NCI-H1694 treated with DMSO at 0.1 percent for 48 hours (cell line): ENCODE measurements at regions not wholly inside any gene's neighbourhood (a gene's known extent, or its start where the extent isn't known, plus 50 kb on each side); places are given as distances from the start of the nearest gene placed in this dataset.

Source experiments
- DNase-seq: peaks from one replicate; lab custom pipeline; 2025; lab: John Stamatoyannopoulos, UW

DNA sequence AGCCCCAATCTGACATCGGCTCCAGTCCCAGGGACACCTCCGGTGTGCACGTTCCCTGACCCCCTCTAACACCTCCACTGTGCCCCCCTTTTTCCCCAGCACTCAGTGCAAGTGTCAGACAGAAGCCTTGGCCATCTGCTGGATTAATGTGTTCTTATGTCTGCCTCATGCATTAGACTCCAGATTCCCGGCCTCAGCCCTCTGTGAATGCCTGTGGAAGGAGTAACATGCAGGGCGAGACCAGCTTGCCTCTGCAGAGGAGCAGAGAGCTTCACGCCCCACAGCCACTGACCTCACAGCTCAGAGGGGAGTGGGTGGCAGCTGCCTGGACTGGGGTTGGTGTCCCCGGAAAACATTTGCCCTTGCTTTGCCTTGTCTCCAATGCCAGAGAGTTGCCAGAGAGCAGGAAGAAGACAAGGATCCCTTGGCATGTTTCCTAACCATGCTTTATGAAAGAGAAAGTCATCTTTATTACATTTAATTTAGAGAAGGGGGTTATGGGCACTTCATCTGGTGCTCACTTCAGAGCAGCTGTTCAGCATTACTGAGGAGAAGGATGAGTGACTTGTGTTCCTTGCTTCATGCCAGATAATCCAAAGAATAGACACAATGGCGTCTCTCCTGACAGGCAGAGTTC is 91.6 kb upstream of the CXCL12 start:
- DNase-seq = no peak

GRCh38 chr10:44477046-44477425 is 92.1 kb upstream of the CXCL12 start:
- DNase-seq = no peak

DNA sequence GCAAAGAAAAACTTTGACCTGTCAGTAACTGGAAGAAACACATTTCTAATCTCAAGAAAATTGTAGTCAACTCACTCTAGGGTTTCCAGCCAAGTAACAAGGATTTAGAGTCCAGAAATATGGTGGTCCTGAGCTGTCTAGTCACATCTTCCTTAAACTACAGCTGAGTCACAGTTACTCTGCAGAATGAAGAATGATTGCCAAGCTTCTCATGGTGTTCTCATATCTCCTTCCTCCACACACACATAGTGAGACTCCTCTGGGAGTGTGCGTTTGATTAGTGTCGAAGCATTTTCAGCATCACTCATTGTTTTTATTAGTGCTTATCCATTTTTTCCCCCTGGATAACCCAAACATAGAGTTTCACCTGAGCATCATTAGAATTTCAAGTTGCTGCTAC is 93.1 kb upstream of the CXCL12 start:
- DNase-seq = no peak

- DNase-seq = no peak
Measured at GRCh38 chr10:44478876-44479705, 94.2 kb upstream of the CXCL12 start.

DNA sequence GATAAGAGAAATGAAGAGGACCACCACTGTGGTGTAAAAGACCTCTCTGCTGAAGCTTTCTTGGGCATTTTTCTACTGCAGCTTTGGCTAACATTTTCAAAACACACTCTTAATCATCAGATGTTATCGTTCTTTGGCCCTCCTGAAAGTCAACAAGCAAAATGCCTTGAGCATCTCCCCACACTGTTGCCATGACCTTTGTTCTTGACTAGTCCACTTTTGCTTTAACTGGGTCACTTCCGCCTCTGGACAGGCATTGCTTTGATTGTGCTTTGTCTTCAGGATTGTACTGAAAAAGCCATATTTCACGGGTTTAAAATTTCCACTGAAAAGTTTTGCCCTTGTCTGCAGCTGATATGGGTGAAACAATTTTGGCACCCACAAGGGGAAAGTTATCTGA is 107.8 kb upstream of the CXCL12 start:
- DNase-seq = no peak

DNA sequence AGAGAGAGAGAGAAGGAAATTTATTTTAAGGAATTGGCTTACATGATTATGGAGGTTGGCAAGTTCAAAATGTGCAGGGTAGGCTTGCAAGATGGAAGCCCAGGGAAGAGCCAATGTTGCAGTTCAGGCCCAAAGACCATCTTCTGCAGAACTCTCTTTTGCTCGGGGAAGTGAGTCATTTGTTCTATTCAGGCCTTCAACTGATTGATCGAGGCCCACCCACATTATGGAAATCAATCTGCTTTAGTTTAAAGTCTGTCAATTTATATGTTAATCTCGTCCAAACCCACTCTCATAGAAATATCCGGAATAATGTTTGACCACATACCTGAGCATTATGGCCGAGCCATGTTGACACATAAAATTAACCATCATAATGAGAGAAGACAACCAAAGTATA is 113.3 kb upstream of the CXCL12 start:
- DNase-seq = no peak

DNA sequence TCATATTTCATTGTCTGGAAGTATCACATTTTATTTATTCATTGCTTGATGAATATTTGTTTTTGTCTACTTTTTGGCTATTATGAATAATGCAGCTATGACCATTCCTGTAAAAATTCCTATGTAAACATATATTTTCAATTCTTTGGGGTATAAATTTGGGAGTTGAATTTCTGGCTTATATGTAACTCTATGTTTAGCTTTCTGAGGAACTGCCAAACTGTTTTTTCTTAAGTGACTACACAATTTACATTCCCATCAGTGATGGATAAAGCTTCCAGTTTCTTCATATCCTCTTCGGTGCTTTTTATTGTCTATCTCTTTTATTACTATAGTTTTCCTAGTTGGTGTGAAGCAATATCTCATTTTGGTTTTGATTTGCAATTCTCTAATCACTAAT is 115.6 kb upstream of the CXCL12 start:
- no peak for DNase-seq

GRCh38 chr10:44506386-44506785 is 121.5 kb upstream of the CXCL12 start:
- DNase-seq = no peak

GRCh38 chr10:44510379-44511115 is 125.7 kb upstream of the CXCL12 start:
- DNase-seq = no peak

GRCh38 chr10:44511166-44511565 is 126.3 kb upstream of the CXCL12 start:
- no peak for DNase-seq

DNA sequence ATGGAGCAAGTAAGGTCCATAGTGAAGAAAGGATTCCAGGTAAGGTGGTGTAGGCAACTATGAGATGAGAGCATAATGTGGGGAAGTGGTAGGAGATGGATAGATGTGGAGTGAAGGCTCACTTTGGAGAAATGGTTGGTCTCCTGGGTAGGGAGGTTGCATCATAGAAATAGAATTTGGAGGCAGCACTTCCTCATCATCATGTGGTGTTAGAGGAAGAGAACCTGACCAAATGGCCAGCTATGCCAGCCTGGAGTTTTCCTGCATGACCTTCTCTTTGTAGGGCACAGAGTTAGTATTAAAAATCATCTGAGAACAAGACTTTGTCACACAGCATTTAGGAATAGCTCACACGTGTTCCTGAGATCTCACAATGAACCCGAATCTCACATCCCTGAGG is 126.7 kb upstream of the CXCL12 start:
- no peak for DNase-seq

DNA sequence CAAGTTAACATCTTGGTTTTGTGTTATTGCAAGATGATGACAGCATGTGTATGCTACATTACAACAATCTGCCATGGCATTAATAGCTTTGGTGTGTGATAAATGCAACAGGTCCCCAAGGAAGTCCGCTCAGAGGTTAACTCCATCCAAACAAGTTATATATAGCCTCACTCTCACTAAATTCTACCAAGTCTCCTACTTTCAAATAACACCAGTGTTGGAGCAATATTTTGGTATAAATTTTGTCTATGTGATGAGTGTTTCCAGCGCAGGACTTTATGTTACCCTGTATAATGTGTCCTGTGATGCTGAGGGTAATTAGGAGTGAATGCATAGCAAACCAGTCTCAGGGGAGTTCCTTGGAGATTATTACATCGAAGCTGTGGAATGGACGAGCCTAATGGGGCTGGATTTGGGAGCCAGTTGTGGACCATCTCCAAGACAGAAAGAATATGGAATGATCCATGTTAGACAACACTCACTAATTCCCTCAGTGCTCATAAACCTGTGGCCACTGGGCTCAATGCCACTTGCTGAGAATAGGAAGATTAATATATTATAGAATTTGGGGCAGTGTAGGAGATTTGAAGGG is 127.6 kb upstream of the CXCL12 start:
- no peak for DNase-seq

GRCh38 chr10:44513591-44513990 is 128.7 kb upstream of the CXCL12 start:
- peak; percentile 11 for DNase-seq

DNA sequence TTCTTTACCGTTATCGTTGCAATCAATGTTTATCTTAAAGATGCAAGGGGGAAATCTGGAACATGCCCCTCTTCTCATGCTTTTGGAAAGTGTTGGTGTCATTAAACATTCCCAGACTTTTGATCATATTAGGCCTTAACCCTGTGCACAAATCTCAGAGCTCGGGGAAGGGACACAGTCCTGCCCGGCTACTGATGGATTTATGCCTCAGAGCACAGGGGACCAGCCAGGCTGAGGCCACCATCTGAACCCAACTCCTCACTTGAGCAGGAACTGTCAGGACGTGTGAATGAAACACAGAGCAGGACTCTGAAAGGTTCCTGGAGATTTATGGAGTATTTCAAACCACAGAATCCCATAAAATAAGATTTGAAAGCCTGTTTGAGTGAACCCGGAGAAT is 132.0 kb upstream of the CXCL12 start:
- DNase-seq = no peak

DNA sequence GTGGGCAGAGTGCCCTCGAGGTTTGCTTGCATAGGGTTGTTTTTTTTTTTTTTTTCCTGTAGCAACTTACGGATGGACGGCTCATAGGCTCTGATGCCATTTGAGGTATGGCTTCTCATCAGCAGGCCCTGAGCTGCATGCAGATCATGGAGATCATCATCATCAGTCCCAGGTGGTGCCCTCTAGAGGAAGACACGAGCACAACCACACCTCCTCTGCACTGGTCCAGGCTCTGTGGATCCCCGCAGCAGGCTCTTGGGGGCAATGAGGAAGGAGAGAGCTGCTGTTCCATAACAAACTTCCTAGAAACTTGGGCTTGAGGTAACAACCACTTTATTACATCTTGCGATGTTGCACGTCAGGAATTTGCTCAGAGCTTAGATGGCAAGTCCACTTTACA is 132.7 kb upstream of the CXCL12 start:
- DNase-seq = no peak

DNA sequence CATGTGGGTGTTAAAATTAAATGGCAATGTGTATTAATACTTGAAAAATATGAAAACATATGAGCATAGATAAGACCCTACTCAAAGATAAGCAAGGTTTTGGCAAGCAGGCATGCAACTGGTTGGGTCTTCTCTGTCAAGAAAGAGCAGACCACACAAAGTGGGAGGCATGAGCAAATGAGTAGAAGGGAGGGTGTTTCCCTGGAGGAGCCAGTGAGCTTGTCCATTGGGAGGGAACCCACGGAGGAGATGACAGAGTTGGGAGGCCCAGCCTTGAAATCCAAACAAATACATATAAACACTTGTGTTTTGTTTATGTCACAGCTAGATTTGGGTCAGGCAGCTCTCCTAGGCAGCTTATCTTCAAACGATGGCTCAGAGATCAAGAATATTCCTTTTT is 134.5 kb upstream of the CXCL12 start:
- no peak for DNase-seq

DNA sequence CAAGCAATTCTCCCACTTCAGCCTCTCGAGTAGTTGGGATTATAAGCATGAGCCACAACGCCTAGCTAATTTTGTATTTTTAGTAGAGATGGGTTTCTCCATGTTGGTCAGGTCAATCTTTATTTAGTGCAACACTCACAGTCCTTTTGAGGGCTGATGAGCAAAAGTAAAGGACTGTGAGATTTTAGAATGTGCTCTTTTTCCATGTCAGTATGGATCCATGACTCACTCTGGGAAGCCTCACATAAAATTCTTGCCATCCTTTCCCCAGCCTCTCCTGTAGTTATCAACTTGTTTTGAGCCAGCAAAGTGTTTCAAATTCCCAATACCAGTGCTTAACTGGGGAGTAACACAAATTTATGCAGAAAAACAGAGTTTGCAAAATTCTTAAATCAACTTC is 135.8 kb upstream of the CXCL12 start:
- no peak for DNase-seq

DNA sequence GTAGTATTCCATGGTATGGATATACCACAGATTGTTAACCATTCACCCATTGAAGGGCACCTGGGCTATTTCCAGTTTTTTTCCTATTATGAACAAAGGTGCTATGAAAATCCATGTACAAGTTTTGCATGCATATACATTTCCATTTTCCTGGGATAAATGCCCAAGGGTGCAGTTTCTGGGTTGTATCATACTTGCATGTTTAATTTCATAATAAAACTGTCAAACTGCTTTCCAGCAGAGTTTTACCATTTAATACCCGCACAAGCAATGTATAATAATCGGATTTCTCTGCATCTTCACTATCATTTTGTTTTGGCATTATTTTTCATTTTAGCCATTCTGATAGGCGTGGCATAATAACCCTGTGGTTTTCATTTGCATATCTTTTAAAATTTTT is 154.3 kb upstream of the CXCL12 start:
- no peak for DNase-seq

- DNase-seq = peak; percentile 23
Measured at GRCh38 chr10:44552726-44553125, 167.8 kb upstream of the CXCL12 start.

DNA sequence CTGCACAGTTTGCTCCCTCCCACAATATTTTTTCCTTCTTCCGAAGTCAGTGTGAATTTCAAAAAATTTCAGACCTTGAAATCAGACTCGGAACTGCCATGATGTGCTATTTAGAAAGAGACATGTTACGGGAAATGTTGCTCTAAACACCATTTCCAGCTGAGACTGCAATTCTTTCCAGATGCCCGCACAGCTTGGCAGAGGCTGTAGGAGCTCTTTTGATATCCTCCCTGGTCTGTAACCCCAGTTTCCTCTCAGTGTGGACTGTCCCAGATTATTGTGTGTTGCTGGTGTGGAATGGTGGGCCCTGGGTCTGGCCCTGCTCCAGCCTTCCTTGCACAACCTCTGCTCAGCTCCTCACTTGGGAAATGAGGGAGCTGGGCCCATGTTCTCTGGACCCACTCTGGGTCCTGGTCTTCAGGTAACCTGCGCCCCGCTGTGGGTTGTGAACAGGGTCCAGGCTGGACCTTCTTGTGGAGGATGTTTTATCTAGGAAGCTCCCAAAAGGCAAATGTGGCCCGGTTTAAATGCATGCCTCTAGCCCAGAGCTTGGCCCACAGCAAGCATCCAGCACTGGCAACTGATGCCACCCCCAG is 172.8 kb upstream of the CXCL12 start:
- DNase-seq = no peak

DNA sequence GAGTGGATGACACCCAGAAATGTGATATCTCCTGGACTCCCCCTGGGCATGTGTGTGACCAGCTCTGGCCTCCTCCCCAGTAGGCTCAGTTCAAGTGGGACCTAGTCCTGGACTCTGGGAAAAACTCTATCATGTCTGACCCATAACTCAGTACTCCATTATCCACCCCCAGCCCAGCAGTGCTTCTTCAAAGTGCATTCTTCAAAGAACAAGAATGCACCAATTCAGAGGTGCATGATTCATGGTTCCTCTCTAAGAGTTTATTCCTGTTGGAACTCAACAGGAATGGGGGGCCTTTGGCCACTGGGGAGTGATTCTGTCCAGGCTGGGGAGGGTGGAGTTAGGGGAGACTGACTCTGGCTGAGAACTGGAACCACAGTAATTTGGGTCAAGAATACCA is 173.6 kb upstream of the CXCL12 start:
- no peak for DNase-seq

GRCh38 chr10:44564361-44564760 is 179.5 kb upstream of the CXCL12 start:
- DNase-seq = no peak
